ENCODE measurements at regions not wholly inside any gene's neighbourhood (a gene's known extent, or its start where the extent isn't known, plus 50 kb on each side); places are given as distances from the start of the nearest gene placed in this dataset.

- H3K4me3 ChIP-seq (ENCODE audit: low read depth, low read length): no peak overlapping the region
- DNase-seq (ENCODE audit: low read depth): no peak
- no peak for TF ChIP-seq CTCF (IDR thresholded peaks at IDR 0.05; ENCODE audit: insufficient read depth, low read length, poor library complexity, severe bottlenecking)
- no peaks in the 10 kb centered on the region for H3K27me3 ChIP-seq (ENCODE audit: control insufficient read depth, insufficient read depth, low read length)
- H3K36me3 ChIP-seq (ENCODE audit: control insufficient read depth, insufficient read depth, low read length): no peaks in the 10 kb centered on the region
These were observed 463.7 kb downstream of the CYLC2 start for GRCh38 chr9:103458826-103459225.

GRCh38 chr9:103471241-103471640 lies 476.1 kb downstream of the CYLC2 start:
- no peak for TF ChIP-seq CTCF (IDR thresholded peaks at IDR 0.05; ENCODE audit: insufficient read depth, low read length, poor library complexity, severe bottlenecking)
- Histone ChIP-seq H3K27me3 (ENCODE audit: control insufficient read depth, insufficient read depth, low read length) (no peaks in the 10 kb centered on the region), H3K4me3 (ENCODE audit: low read depth, low read length) (no peak overlapping the region), H3K36me3 (ENCODE audit: control insufficient read depth, insufficient read depth, low read length) (no peaks in the 10 kb centered on the region)
- no peak for DNase-seq (ENCODE audit: low read depth)

GRCh38 chr9:103474156-103474555 lies 479.0 kb downstream of the CYLC2 start:
- no peak for TF ChIP-seq CTCF (IDR thresholded peaks at IDR 0.05; ENCODE audit: insufficient read depth, low read length, poor library complexity, severe bottlenecking)
- no peak for DNase-seq (ENCODE audit: low read depth)
- Histone ChIP-seq H3K4me3 (ENCODE audit: low read depth, low read length) (no peak overlapping the region), H3K36me3 (ENCODE audit: control insufficient read depth, insufficient read depth, low read length) (no peaks in the 10 kb centered on the region), H3K27me3 (ENCODE audit: control insufficient read depth, insufficient read depth, low read length) (no peaks in the 10 kb centered on the region)

- H3K36me3 ChIP-seq (ENCODE audit: control insufficient read depth, insufficient read depth, low read length): no peaks in the 10 kb centered on the region
- no peak for TF ChIP-seq CTCF (IDR thresholded peaks at IDR 0.05; ENCODE audit: insufficient read depth, low read length, poor library complexity, severe bottlenecking)
- no peaks in the 10 kb centered on the region for H3K27me3 ChIP-seq (ENCODE audit: control insufficient read depth, insufficient read depth, low read length)
- DNase-seq (ENCODE audit: low read depth): no peak
- H3K4me3 ChIP-seq (ENCODE audit: low read depth, low read length): no peak overlapping the region
These were observed 488.5 kb downstream of the CYLC2 start for GRCh38 chr9:103483471-103484096.

- Histone ChIP-seq H3K4me3 (ENCODE audit: low read depth, low read length) (no peak overlapping the region), H3K36me3 (ENCODE audit: control insufficient read depth, insufficient read depth, low read length) (no peaks in the 10 kb centered on the region), H3K27me3 (ENCODE audit: control insufficient read depth, insufficient read depth, low read length) (no peaks in the 10 kb centered on the region)
- no peak for TF ChIP-seq CTCF (IDR thresholded peaks at IDR 0.05; ENCODE audit: insufficient read depth, low read length, poor library complexity, severe bottlenecking)
- DNase-seq (ENCODE audit: low read depth): no peak
These were observed 490.0 kb downstream of the CYLC2 start for GRCh38 chr9:103485138-103485537.

GRCh38 chr9:103514767-103515166 lies 519.6 kb downstream of the CYLC2 start:
- no peaks in the 10 kb centered on the region for H3K27me3 ChIP-seq (ENCODE audit: control insufficient read depth, insufficient read depth, low read length)
- H3K36me3 ChIP-seq (ENCODE audit: control insufficient read depth, insufficient read depth, low read length): no peaks in the 10 kb centered on the region
- no peak for DNase-seq (ENCODE audit: low read depth)
- TF ChIP-seq CTCF (IDR thresholded peaks at IDR 0.05; ENCODE audit: insufficient read depth, low read length, poor library complexity, severe bottlenecking): no peak
- H3K4me3 ChIP-seq (ENCODE audit: low read depth, low read length): no peak overlapping the region

All from kidney epithelial cell (primary cell).